ENCODE measurements at regions not wholly inside any gene's neighbourhood (a gene's known extent, or its start where the extent isn't known, plus 50 kb on each side); places are given as distances from the start of the nearest gene placed in this dataset.

DNA sequence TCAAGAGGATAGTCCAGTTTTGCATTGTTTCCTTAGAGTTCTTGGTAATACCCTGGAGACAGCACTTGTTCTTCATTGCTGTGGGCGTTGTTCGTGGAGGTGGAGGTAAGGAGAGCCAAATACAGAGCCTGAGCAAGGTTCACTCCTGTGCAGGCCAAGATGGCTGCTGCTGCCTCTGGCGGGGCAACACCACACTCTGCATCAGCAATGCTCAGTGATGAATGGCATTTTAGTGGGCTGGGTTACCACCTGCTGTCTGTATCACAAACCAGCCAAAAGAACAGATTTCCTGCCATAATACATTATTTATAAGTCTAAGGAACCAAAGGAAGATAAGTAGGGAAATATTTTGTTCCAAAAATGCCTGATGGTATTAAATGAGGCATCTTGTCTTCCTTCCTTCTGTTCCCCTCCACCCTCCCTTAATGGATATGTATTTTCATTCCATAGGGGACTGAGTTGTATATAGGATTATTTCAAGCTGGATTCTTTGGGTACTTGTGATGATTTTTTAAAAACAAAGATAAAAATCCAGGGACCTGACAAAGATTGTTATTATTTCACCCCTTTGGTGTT lies 61.6 kb upstream of the LIMCH1 start:
- no peak overlapping the region for H3K4me3 ChIP-seq
- ChIA-PET CTCF (no interaction called here), SMC1A (ENCODE audit: uncharacterized antibody, unreplicated experiment) (no interaction called here), RAD21 (ENCODE audit: unreplicated experiment) (no interaction called here), POLR2A (no interaction called here)
- DNase-seq (ENCODE audit: low read depth, low spot score), result no peak
- H3K9ac ChIP-seq (ENCODE audit: control insufficient read depth, insufficient read depth, low read length), result no peak overlapping the region
- no peak overlapping the region for H2AFZ ChIP-seq (ENCODE audit: control insufficient read depth, low read depth, low read length)
- H3K4me1 ChIP-seq (ENCODE audit: control insufficient read depth, insufficient read depth, low read length), result no peaks in the 10 kb centered on the region
- H3K4me2 ChIP-seq (ENCODE audit: control insufficient read depth, insufficient read depth), result no peak overlapping the region
- H3K79me2 ChIP-seq (ENCODE audit: control insufficient read depth, insufficient read depth, low read length), result no peaks in the 10 kb centered on the region
- H3K36me3 ChIP-seq (ENCODE audit: control insufficient read depth in 2 of 2, insufficient read depth in 2 of 2, low read length in 1 of 2), result no peaks in the 10 kb centered on the region
- no peaks in the 10 kb centered on the region for H4K20me1 ChIP-seq (ENCODE audit: control insufficient read depth, insufficient read depth)
- in situ Hi-C loops (cut with MboI), result no loop called here
- no TSS peak for BruUV-seq (replicated peaks)
- TF ChIP-seq ZNF24 (IDR thresholded peaks at IDR 0.05), result no peak
- TF ChIP-seq HDAC2 (IDR thresholded peaks at IDR 0.05), result no peak
- TF ChIP-seq PAX8 (IDR thresholded peaks at IDR 0.05), result no peak
- TF ChIP-seq SREBF1 (IDR thresholded peaks at IDR 0.05; ENCODE audit: low read length), result no peak
- TF ChIP-seq ZSCAN29 (IDR thresholded peaks at IDR 0.05), result no peak
- TF ChIP-seq, protein P1, sequence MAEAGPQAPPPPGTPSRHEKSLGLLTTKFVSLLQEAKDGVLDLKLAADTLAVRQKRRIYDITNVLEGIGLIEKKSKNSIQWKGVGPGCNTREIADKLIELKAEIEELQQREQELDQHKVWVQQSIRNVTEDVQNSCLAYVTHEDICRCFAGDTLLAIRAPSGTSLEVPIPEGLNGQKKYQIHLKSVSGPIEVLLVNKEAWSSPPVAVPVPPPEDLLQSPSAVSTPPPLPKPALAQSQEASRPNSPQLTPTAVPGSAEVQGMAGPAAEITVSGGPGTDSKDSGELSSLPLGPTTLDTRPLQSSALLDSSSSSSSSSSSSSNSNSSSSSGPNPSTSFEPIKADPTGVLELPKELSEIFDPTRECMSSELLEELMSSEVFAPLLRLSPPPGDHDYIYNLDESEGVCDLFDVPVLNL (IDR thresholded peaks at IDR 0.05; ENCODE audit: low read depth, low read length), result no peak
- no peak for TF ChIP-seq MTA3 (IDR thresholded peaks at IDR 0.05; ENCODE audit: borderline replicate concordance, low read length)
- no peak for TF ChIP-seq IKZF2 (IDR thresholded peaks at IDR 0.05)
- no peak for TF ChIP-seq BRCA1 (IDR thresholded peaks at IDR 0.05; ENCODE audit: low read depth, low read length)
- no peak for TF ChIP-seq WRNIP1 (IDR thresholded peaks at IDR 0.05; ENCODE audit: borderline replicate concordance, low read depth, low read length)
- TF ChIP-seq, protein P2, sequence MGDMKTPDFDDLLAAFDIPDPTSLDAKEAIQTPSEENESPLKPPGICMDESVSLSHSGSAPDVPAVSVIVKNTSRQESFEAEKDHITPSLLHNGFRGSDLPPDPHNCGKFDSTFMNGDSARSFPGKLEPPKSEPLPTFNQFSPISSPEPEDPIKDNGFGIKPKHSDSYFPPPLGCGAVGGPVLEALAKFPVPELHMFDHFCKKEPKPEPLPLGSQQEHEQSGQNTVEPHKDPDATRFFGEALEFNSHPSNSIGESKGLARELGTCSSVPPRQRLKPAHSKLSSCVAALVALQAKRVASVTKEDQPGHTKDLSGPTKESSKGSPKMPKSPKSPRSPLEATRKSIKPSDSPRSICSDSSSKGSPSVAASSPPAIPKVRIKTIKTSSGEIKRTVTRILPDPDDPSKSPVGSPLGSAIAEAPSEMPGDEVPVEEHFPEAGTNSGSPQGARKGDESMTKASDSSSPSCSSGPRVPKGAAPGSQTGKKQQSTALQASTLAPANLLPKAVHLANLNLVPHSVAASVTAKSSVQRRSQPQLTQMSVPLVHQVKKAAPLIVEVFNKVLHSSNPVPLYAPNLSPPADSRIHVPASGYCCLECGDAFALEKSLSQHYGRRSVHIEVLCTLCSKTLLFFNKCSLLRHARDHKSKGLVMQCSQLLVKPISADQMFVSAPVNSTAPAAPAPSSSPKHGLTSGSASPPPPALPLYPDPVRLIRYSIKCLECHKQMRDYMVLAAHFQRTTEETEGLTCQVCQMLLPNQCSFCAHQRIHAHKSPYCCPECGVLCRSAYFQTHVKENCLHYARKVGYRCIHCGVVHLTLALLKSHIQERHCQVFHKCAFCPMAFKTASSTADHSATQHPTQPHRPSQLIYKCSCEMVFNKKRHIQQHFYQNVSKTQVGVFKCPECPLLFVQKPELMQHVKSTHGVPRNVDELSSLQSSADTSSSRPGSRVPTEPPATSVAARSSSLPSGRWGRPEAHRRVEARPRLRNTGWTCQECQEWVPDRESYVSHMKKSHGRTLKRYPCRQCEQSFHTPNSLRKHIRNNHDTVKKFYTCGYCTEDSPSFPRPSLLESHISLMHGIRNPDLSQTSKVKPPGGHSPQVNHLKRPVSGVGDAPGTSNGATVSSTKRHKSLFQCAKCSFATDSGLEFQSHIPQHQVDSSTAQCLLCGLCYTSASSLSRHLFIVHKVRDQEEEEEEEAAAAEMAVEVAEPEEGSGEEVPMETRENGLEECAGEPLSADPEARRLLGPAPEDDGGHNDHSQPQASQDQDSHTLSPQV (IDR thresholded peaks at IDR 0.05), result no peak
- no peak for TF ChIP-seq TAF1 (IDR thresholded peaks at IDR 0.05; ENCODE audit: borderline replicate concordance, low read depth, low read length)
- TF ChIP-seq, protein P3, sequence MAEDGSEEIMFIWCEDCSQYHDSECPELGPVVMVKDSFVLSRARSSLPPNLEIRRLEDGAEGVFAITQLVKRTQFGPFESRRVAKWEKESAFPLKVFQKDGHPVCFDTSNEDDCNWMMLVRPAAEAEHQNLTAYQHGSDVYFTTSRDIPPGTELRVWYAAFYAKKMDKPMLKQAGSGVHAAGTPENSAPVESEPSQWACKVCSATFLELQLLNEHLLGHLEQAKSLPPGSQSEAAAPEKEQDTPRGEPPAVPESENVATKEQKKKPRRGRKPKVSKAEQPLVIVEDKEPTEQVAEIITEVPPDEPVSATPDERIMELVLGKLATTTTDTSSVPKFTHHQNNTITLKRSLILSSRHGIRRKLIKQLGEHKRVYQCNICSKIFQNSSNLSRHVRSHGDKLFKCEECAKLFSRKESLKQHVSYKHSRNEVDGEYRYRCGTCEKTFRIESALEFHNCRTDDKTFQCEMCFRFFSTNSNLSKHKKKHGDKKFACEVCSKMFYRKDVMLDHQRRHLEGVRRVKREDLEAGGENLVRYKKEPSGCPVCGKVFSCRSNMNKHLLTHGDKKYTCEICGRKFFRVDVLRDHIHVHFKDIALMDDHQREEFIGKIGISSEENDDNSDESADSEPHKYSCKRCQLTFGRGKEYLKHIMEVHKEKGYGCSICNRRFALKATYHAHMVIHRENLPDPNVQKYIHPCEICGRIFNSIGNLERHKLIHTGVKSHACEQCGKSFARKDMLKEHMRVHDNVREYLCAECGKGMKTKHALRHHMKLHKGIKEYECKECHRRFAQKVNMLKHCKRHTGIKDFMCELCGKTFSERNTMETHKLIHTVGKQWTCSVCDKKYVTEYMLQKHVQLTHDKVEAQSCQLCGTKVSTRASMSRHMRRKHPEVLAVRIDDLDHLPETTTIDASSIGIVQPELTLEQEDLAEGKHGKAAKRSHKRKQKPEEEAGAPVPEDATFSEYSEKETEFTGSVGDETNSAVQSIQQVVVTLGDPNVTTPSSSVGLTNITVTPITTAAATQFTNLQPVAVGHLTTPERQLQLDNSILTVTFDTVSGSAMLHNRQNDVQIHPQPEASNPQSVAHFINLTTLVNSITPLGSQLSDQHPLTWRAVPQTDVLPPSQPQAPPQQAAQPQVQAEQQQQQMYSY (CRISPR knock-in tag; IDR thresholded peaks at IDR 0.05), result no peak
- TF ChIP-seq PAX5 (IDR thresholded peaks at IDR 0.05; ENCODE audit: borderline replicate concordance, low read depth, low read length), result no peak
- TF ChIP-seq EED (IDR thresholded peaks at IDR 0.05; ENCODE audit: low read depth), result no peak
- TF ChIP-seq HDGF (IDR thresholded peaks at IDR 0.05), result no peak
- H3K9me3 ChIP-seq (replicated peaks; ENCODE audit: control insufficient read depth, insufficient read depth, low read length), result no peaks in the 10 kb centered on the region
- no peak for ATAC-seq
- peaks cover 0 to 2% of the 10 kb centered on the region in 2 experiments; a peak in 2 of 4 replicates for H3K27me3 ChIP-seq (replicated peaks in 1 of 2; ENCODE audit: control insufficient read depth in 2 of 2, insufficient read depth in 2 of 2, low read length in 1 of 2)
- intact Hi-C loops (cut with micrococcal nuclease; ENCODE audit: unreplicated experiment), result no loop called here
- H3K27ac ChIP-seq (ENCODE audit: control insufficient read depth, insufficient read depth), result no peak overlapping the region
- WGBS (ENCODE audit: insufficient coverage, insufficient replicate concordance, low lambda C conversion rate, missing lambda C conversion rate), result 0% methylated on average over 3 of the region's 3 CpGs
- FAIRE-seq, result no peak
